DOHH2 (cell line): ENCODE measurements at regions not wholly inside any gene's neighbourhood (a gene's known extent, or its start where the extent isn't known, plus 50 kb on each side); places are given as distances from the start of the nearest gene placed in this dataset.
A peak's percentile ranks its signal among the peaks of the same experiment; 100 is the strongest.
"Not testable (repeated sequence)": the region's sequence is repeated elsewhere in the genome, so short reads cannot be mapped to it uniquely, and the experiment has no call there.

Source experiments
- H3F3A ChIP-seq: fragments of 200-600 bp; sonication (generic), shearing (Covaris generic); 2 replicates; pipeline ENCODE4 v1.6.0; 2016; ENCODE audit warnings: antibody characterized with exemption, mild to moderate bottlenecking; ENCODE audit not compliant: control insufficient read depth, insufficient read depth
- H3K27ac ChIP-seq: fragments of 200-600 bp; sonication (generic); 2 replicates; pipeline ENCODE4 v1.5.1; 2014; ENCODE audit warnings: low read depth, mild to moderate bottlenecking, low read length, moderate library complexity
- H3K27me3 ChIP-seq: fragments of 200-600 bp; sonication (generic); 2 replicates; pipeline ENCODE4 v1.6.1; 2014; ENCODE audit warnings: mild to moderate bottlenecking, low read length, mixed read lengths; ENCODE audit not compliant: control insufficient read depth
- H3K36me3 ChIP-seq: fragments of 200-600 bp; sonication (generic); 2 replicates; pipeline ENCODE4 v1.6.1; 2014; ENCODE audit warnings: mild to moderate bottlenecking, low read length, moderate library complexity, mixed read lengths; ENCODE audit not compliant: control insufficient read depth
- H3K4me1 ChIP-seq: fragments of 200-600 bp; sonication (generic); 2 replicates; pipeline ENCODE4 v1.6.1; 2014; ENCODE audit warnings: mild to moderate bottlenecking, low read length, mixed read lengths; ENCODE audit not compliant: control insufficient read depth
- H3K4me2 ChIP-seq: fragments of 200-600 bp; sonication (generic); 2 replicates; pipeline ENCODE4 v1.6.0; 2014; ENCODE audit warnings: mild to moderate bottlenecking, low read length, moderate library complexity
- H3K4me3 ChIP-seq: fragments of 200-600 bp; sonication (generic); 2 replicates; pipeline ENCODE4 v1.5.1; 2014; ENCODE audit warnings: mild to moderate bottlenecking, low read length, mixed read lengths
- H3K79me2 ChIP-seq: fragments of 200-600 bp; sonication (generic); 2 replicates; pipeline ENCODE4 v1.6.1; 2014; ENCODE audit warnings: mild to moderate bottlenecking, low read length, mixed read lengths; ENCODE audit not compliant: control insufficient read depth
- H3K9me2 ChIP-seq: fragments of 200-600 bp; sonication (generic); replicated peaks from 2 replicates; pipeline ENCODE4 v1.6.1; 2014; ENCODE audit warnings: mild to moderate bottlenecking, low read length, mixed read lengths; ENCODE audit not compliant: control insufficient read depth
- H3K9me3 ChIP-seq: fragments of 200-600 bp; sonication (generic); 2 replicates; pipeline ENCODE4 v1.6.1; 2014; ENCODE audit warnings: antibody characterized with exemption, low read length, mixed read lengths; ENCODE audit not compliant: control insufficient read depth, insufficient read depth
- H4K20me1 ChIP-seq: fragments of 200-600 bp; sonication (generic); 2 replicates; pipeline ENCODE4 v1.6.0; 2014; ENCODE audit warnings: low read depth, mild to moderate bottlenecking, antibody characterized with exemption, low read length, moderate library complexity; ENCODE audit not compliant: control insufficient read depth, insufficient read depth
- CTCF ChIP-seq: fragments of 200-600 bp; sonication (generic); IDR thresholded peaks from one replicate; pipeline ENCODE4 v1.5.1; 2014; ENCODE audit warnings: antibody characterized with exemption, mild to moderate bottlenecking, low read depth, low read length; ENCODE audit not compliant: poor library complexity, severe bottlenecking
- EZH2phosphoT487 ChIP-seq: fragments of 200-600 bp; sonication (generic); IDR thresholded peaks from 2 replicates; pipeline ENCODE4 v1.6.1; 2017; ENCODE audit warnings: borderline replicate concordance, mild to moderate bottlenecking, antibody characterized with exemption, low read length, moderate library complexity, mixed read lengths

- Histone ChIP-seq H3F3A (peaks cover 13% of the 10 kb centered on the region), H3K4me2 (peak overlapping the region; percentile 82), H3K36me3 (peaks cover 5% of the 10 kb centered on the region; the same call in 1 of the 2 replicates), H3K9me2 (no peaks in the 10 kb centered on the region), H3K4me3 (peak overlapping the region; percentile 67), H3K4me1 (peaks cover 29% of the 10 kb centered on the region), H3K9me3 (no peaks in the 10 kb centered on the region), H3K79me2 (no peaks in the 10 kb centered on the region), H3K27ac (peak overlapping the region; percentile 88), H4K20me1 (no peaks in the 10 kb centered on the region), H3K27me3 (no peaks in the 10 kb centered on the region)
- no peak for TF ChIP-seq CTCF
- no peak for TF ChIP-seq EZH2phosphoT487
These were observed 75.9 kb upstream of the HGF start for GRCh38 chr7:81845744-81846241.

- Histone ChIP-seq H3F3A (peaks cover 13% of the 10 kb centered on the region), H3K4me1 (peaks cover 47% of the 10 kb centered on the region)
- H3K9me3 ChIP-seq, H4K20me1 ChIP-seq, H3K9me2 ChIP-seq, H3K27ac ChIP-seq, H3K27me3 ChIP-seq, H3K4me2 ChIP-seq, H3K79me2 ChIP-seq, H3K4me3 ChIP-seq, H3K36me3 ChIP-seq: not testable (repeated sequence)
These were observed 73.8 kb upstream of the HGF start for GRCh38 chr7:81843657-81844056.

GRCh38 chr7:81842361-81842760, 72.5 kb upstream of the HGF start:
- Histone ChIP-seq H3K9me3 (peaks cover 5% of the 10 kb centered on the region; the same call in 1 of the 2 replicates), H3K27me3 (no peaks in the 10 kb centered on the region), H3F3A (peaks cover 13% of the 10 kb centered on the region), H3K9me2 (no peaks in the 10 kb centered on the region), H4K20me1 (no peaks in the 10 kb centered on the region), H3K4me3 (no peak overlapping the region), H3K36me3 (peaks cover 5% of the 10 kb centered on the region; the same call in 1 of the 2 replicates), H3K79me2 (no peaks in the 10 kb centered on the region), H3K4me1 (peaks cover 53% of the 10 kb centered on the region), H3K4me2 (no peak overlapping the region), H3K27ac (no peak overlapping the region)
- TF ChIP-seq EZH2phosphoT487 (no peak), CTCF (no peak)

GRCh38 chr7:81839708-81840369, 70.0 kb upstream of the HGF start:
- Histone ChIP-seq H3K9me3 (peaks cover 5% of the 10 kb centered on the region; the same call in 1 of the 2 replicates), H3K4me3 (no peak overlapping the region), H3K36me3 (0 out of 2 replicates have a peak, but pooled peaks cover under 1% of the 10 kb centered on the region), H4K20me1 (no peaks in the 10 kb centered on the region), H3K9me2 (no peaks in the 10 kb centered on the region), H3K4me2 (no peak overlapping the region), H3K79me2 (no peaks in the 10 kb centered on the region), H3K4me1 (peaks cover 28% of the 10 kb centered on the region), H3K27ac (no peak overlapping the region), H3F3A (no peaks in the 10 kb centered on the region), H3K27me3 (no peaks in the 10 kb centered on the region)
- no peak for TF ChIP-seq EZH2phosphoT487
- TF ChIP-seq CTCF = no peak
